T-cell (primary cell): ENCODE measurements at regions not wholly inside any gene's neighbourhood (a gene's known extent, or its start where the extent isn't known, plus 50 kb on each side); places are given as distances from the start of the nearest gene placed in this dataset.

ENCODE experiments used
- ATAC-seq, 4 experiments: fragments of 200-7000 bp in 3 of 4; fragments of 150-1000 bp in 1 of 4; cut with Tn5 transposase; replicated peaks in 1 of 4; 1 replicate in 3 of 4; 2 replicates in 1 of 4; pipeline ENCODE4 v1.10.0; 2021; ENCODE audit warnings: moderate library complexity in 3 of 4, mild to moderate bottlenecking in 2 of 4, moderate number of reproducible peaks in 1 of 4
- CTCF ChIA-PET, 2 donors: fragments of 300-600 bp; sonication (Branson Sonifier 250); formaldehyde crosslinking; loops; one replicate each; lab custom pipeline; 2022; ENCODE audit warnings: antibody characterized with exemption in 2 of 2; lab: Charles Lee
- POLR2A ChIA-PET, 2 donors: fragments of 300-600 bp; sonication (Branson Sonifier 250); formaldehyde crosslinking; loops; one replicate each; lab custom pipeline; 2022; ENCODE audit warnings: antibody characterized with exemption in 2 of 2; lab: Charles Lee
- DNase-seq, 35 experiments: peaks; one replicate each; pipeline versions ENCODE4 v3.0.0 to v3.0.0-alpha.2; 2013 to 2023
- H3K27ac ChIP-seq: one replicate; pipeline ENCODE4 v1.5.1; 2013; ENCODE audit warnings: low read length
- H3K27me3 ChIP-seq, 2 experiments: replicated peaks in 1 of 2; 1 replicate in 1 of 2; 2 replicates in 1 of 2; pipeline versions ENCODE4 v1.6.1 to v1.7.0; 2013; ENCODE audit warnings: low read length in 1 of 2, mixed read lengths in 1 of 2; ENCODE audit not compliant: control insufficient read depth in 2 of 2, insufficient read depth in 2 of 2; ENCODE audit errors: extremely low read depth in 1 of 2
- H3K36me3 ChIP-seq, 2 donors: 1 replicate in 1 of 2; 2 replicates in 1 of 2; pipeline versions ENCODE4 v1.6.1 to v1.7.0; 2013; ENCODE audit warnings: low read length in 1 of 2; ENCODE audit not compliant: control insufficient read depth in 2 of 2, insufficient read depth in 1 of 2; ENCODE audit errors: extremely low read depth in 1 of 2
- H3K4me1 ChIP-seq, 2 experiments: 1 replicate in 1 of 2; 2 replicates in 1 of 2; pipeline versions ENCODE4 v1.6.1 to v1.7.0; 2013; ENCODE audit warnings: low read length in 2 of 2, mixed read lengths in 1 of 2; ENCODE audit not compliant: insufficient read depth in 2 of 2, control insufficient read depth in 1 of 2; ENCODE audit errors: extremely low read depth in 1 of 2
- H3K4me3 ChIP-seq, 2 donors: 1 replicate in 1 of 2; 2 replicates in 1 of 2; pipeline versions ENCODE4 v1.5.1 to v1.7.0; 2013; ENCODE audit warnings: mild to moderate bottlenecking in 2 of 2, low read length in 1 of 2, moderate library complexity in 1 of 2; ENCODE audit not compliant: control insufficient read depth in 1 of 2; ENCODE audit errors: extremely low read depth in 1 of 2
- H3K9me3 ChIP-seq: 2 replicates; pipeline ENCODE4 v1.7.0; 2013
- H3K27ac Mint-ChIP-seq, 2 donors: one replicate each; pipeline ENCODE4 v1.8.0; 2020 to 2021; ENCODE audit warnings: mild to moderate bottlenecking in 2 of 2, mixed read lengths in 2 of 2
- H3K27me3 Mint-ChIP-seq, 2 donors: one replicate each; pipeline ENCODE4 v1.8.0; 2021 to 2022; ENCODE audit warnings: mixed read lengths in 2 of 2
- H3K36me3 Mint-ChIP-seq: one replicate; pipeline ENCODE4 v1.8.0; 2021; ENCODE audit warnings: mixed read lengths
- H3K4me1 Mint-ChIP-seq, 3 donors: one replicate each; pipeline ENCODE4 v1.8.0; 2020 to 2022; ENCODE audit warnings: mixed read lengths in 3 of 3, mild to moderate bottlenecking in 1 of 3
- H3K4me3 Mint-ChIP-seq, 3 donors: one replicate each; pipeline ENCODE4 v1.8.0; 2020 to 2022; ENCODE audit warnings: mild to moderate bottlenecking in 3 of 3, mixed read lengths in 3 of 3, moderate library complexity in 3 of 3
- H3K9me3 Mint-ChIP-seq, 3 donors: one replicate each; pipeline ENCODE4 v1.8.0; 2020 to 2022; ENCODE audit warnings: mixed read lengths in 3 of 3
- WGBS: methylation state at CpG from one replicate; pipeline ENCODE4 v1.1.5; 2013; ENCODE audit warnings: missing lambda C conversion rate; ENCODE audit not compliant: insufficient coverage; 5-methylcytosine and 5-hydroxymethylcytosine counted together

DNA sequence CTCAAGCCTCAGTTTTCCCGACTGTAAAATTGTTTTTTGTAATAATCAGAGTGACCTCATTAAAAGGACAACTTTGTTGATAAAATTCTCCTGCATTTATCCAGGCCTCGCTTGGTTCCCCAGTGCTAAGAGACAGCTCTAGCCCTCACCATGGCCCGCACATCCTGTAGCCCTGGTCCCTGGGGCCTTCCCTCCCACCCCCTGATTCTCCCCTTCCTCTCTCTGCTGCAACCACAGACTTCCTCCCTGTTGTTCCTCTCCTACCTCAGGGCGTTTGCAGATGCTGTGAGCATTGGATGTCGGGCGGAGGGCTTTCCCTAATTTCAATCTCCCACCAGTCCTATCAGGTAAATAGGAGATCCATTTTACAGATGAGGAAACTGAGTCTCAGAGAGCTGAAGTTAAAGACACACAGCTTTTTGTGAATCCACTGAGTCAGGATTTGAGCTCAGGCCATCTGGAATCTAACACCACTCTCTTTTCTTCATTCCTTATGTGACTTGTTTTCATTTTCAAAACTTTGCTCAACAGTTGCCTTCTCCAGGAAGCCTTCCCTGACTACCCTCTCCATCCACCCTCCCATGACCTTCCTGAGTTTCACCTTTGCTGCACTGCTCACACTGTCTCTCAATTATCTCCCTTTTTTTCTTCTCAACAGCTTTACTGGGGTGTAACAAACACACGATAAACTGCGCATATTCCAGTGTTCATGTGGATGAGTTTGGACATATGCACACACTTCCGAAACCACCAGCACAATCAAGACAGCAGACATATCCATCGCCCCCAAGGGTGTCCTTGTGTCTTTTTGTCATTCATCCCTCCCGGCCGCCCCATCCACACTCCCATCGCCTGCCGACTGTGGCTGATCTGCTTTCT lies 107.1 kb downstream of the CEBPB start:
- H3K36me3 Mint-ChIP-seq, result no peaks in the 10 kb centered on the region
- ChIA-PET POLR2A (interaction anchor here in 1 of 2 donors (0.5 kb wide), 1 partner anchor 18 kb away, joined by 4 read pairs; no protein-coding TSS in a partner anchor), CTCF (interaction anchor here in 1 of 2 donors (0.8 kb wide), 1 partner anchor 105 kb away, joined by 4 read pairs; no protein-coding TSS in a partner anchor)
- H3K27me3 ChIP-seq, result peaks cover 0 to 15% of the 10 kb centered on the region in 2 experiments
- no peaks in the 10 kb centered on the region for H3K9me3 Mint-ChIP-seq
- H3K4me3 Mint-ChIP-seq, result no peak overlapping the region
- H3K4me1 Mint-ChIP-seq, result peaks cover 8 to 14% (median 9%) of the 10 kb centered on the region in 3 donors
- no peaks in the 10 kb centered on the region for H3K36me3 ChIP-seq
- peaks cover 8 to 13% of the 10 kb centered on the region in 2 experiments for H3K4me1 ChIP-seq
- WGBS, result 10% methylated on average over 2 of the region's 14 CpGs
- H3K27ac Mint-ChIP-seq, result no peak overlapping the region
- no peak overlapping the region for H3K4me3 ChIP-seq
- no peaks in the 10 kb centered on the region for H3K9me3 ChIP-seq
- H3K27me3 Mint-ChIP-seq, result peaks cover 0 to 5% of the 10 kb centered on the region in 2 donors
- H3K27ac ChIP-seq, result no peak overlapping the region
- peak in 1 of 4 experiments; percentile 49 for ATAC-seq
- no peak for DNase-seq

DNA sequence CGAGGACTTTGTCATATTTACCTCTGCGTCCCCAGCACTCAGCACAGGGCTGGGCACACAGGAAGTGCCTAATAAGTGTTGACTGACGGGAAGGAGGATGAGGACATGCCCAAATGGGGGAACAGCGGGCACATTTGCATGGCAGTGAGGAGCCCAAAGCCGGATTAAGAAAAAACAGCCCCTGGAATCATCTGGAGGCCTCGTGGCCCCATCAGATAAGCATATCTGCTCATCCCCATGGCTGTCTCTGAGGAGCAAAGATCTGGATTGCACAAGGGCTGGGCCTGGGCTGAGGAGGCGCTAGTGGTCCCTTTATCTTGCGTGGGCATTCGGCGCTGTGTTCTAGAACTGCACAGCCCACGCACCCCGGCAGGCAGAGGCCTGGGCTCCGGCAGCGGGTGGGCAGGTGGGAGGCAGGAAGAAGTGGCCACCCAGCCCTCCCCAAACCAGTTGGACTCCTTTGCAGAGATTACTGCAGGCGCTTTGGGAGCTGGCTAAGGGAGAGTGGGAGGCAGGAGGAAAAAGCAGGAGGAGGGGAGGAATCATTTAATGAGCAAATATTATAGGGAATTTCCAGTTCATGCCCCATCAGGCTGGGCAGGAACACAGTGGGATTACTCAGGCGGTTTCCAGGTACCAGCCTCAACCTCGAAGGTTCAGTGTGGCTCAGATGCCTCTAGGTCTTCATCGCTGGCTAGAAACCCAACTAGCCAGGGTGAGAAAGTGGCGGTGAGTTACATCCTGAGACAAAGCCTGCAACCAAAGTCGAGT lies 108.1 kb downstream of the CEBPB start:
- Mint-ChIP-seq H3K4me1 (peaks cover 8 to 14% (median 9%) of the 10 kb centered on the region in 3 donors), H3K9me3 (no peaks in the 10 kb centered on the region), H3K4me3 (no peak overlapping the region), H3K27me3 (peaks cover 0 to 5% of the 10 kb centered on the region in 2 donors), H3K27ac (no peak overlapping the region), H3K36me3 (no peaks in the 10 kb centered on the region)
- Histone ChIP-seq H3K4me3 (no peak overlapping the region), H3K27ac (no peak overlapping the region), H3K36me3 (no peaks in the 10 kb centered on the region), H3K9me3 (no peaks in the 10 kb centered on the region), H3K4me1 (peaks cover 8 to 13% of the 10 kb centered on the region in 2 experiments), H3K27me3 (peaks cover 0 to 11% of the 10 kb centered on the region in 2 experiments)
- WGBS, result 83% methylated on average over 9 of the region's 20 CpGs
- ChIA-PET CTCF (no interaction called here), POLR2A (no interaction called here)
- DNase-seq (no peak), ATAC-seq (no peak)

DNA sequence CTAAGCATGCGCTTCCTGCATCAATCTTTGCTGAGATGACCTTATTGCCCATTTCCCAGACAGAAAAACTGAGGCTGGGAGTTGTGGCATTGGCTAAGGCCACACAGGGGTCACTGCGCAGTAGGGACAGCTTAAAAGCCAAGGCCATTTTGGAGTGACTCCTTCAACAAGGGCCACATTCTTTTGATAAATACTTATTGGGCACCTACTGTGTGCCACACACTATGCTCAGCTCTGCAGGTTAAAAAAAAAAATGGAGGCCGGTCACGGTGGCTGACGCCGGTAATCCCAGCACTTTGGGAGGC lies 108.6 kb downstream of the CEBPB start:
- no peaks in the 10 kb centered on the region for H3K9me3 ChIP-seq
- no peaks in the 10 kb centered on the region for H3K36me3 ChIP-seq
- H3K9me3 Mint-ChIP-seq, result no peaks in the 10 kb centered on the region
- H3K27ac ChIP-seq, result no peak overlapping the region
- ATAC-seq (no peak), DNase-seq (no peak)
- ChIA-PET CTCF (no interaction called here), POLR2A (no interaction called here)
- H3K27me3 ChIP-seq, result peaks cover 0 to 6% of the 10 kb centered on the region in 2 experiments
- no peaks in the 10 kb centered on the region for H3K36me3 Mint-ChIP-seq
- no peak overlapping the region for H3K4me3 ChIP-seq
- H3K4me3 Mint-ChIP-seq, result no peak overlapping the region
- peaks cover 0 to 5% of the 10 kb centered on the region in 2 donors for H3K27me3 Mint-ChIP-seq
- H3K27ac Mint-ChIP-seq, result no peak overlapping the region
- H3K4me1 ChIP-seq, result peaks cover 8 to 13% of the 10 kb centered on the region in 2 experiments
- H3K4me1 Mint-ChIP-seq, result peaks cover 8 to 14% (median 9%) of the 10 kb centered on the region in 3 donors
- 88% methylated on average over 2 of the region's 6 CpGs for WGBS

DNA sequence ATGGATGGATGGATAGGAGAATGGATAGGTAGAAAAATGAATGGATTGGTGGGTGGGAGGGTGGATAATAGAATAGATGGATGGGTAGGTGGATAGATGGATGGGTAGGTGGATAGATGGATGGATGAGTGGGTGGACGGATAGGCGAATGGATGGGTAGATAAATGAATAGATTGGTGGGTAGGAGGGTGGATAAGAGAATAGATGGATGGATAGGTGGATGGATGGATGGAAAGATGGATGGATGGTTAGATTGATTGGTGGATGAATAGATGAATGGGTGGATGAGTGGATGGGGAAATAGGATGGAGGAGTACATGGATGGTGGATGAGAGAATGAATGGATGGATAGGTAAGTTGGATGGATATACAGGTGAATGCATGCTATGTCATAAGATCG lies 110.5 kb downstream of the CEBPB start:
- Histone ChIP-seq H3K9me3 (no peaks in the 10 kb centered on the region), H3K4me3 (no peak overlapping the region), H3K36me3 (no peaks in the 10 kb centered on the region), H3K4me1 (peaks cover 8 to 13% of the 10 kb centered on the region in 2 experiments), H3K27me3 (peaks cover 0 to 6% of the 10 kb centered on the region in 2 experiments), H3K27ac (no peak overlapping the region)
- WGBS, result 92% methylated on average over 3 of the region's 3 CpGs
- H3K36me3 Mint-ChIP-seq, result no peaks in the 10 kb centered on the region
- H3K9me3 Mint-ChIP-seq, result no peaks in the 10 kb centered on the region
- DNase-seq, result no peak
- no peak for ATAC-seq
- ChIA-PET CTCF (no interaction called here), POLR2A (no interaction called here)
- peaks cover 0 to 5% of the 10 kb centered on the region in 2 donors for H3K27me3 Mint-ChIP-seq
- H3K27ac Mint-ChIP-seq, result no peak overlapping the region
- no peak overlapping the region for H3K4me3 Mint-ChIP-seq
- peaks cover 8 to 14% (median 9%) of the 10 kb centered on the region in 3 donors for H3K4me1 Mint-ChIP-seq

DNA sequence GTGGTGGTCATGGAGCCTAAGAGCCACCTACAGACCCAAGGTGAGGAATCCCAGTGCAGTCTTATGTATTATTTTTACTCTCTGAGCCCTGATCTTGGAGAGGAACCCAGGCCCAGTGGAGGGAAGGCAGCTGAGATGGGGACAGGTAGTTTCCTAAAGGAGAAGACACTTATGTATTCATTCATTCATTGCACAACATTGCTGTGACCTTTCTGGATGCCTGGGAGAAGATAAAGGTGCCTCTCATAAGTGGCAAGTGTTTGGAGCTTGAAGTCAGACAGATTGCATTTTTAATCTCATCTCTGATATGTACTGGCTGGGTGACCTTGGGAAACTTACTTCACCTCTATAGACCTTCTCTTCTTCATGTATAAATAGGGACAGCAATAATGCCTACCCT lies 111.1 kb downstream of the CEBPB start:
- CTCF ChIA-PET, result no interaction called here
- H3K4me3 Mint-ChIP-seq, result no peak overlapping the region

GRCh38 chr20:50302341-50303057 lies 111.9 kb downstream of the CEBPB start:
- no peak for DNase-seq
- ChIA-PET POLR2A (no interaction called here), CTCF (no interaction called here)

More for the DNA sequence above, 111.1 kb downstream of the CEBPB start:
- POLR2A ChIA-PET, result no interaction called here
- peaks cover 8 to 13% of the 10 kb centered on the region in 2 experiments for H3K4me1 ChIP-seq
- no peak overlapping the region for H3K27ac Mint-ChIP-seq
- H3K27ac ChIP-seq, result no peak overlapping the region
- no peaks in the 10 kb centered on the region for H3K36me3 ChIP-seq
- DNase-seq (no peak), ATAC-seq (no peak)
- peaks cover 0 to 5% of the 10 kb centered on the region in 2 donors for H3K27me3 Mint-ChIP-seq
- H3K9me3 ChIP-seq, result no peaks in the 10 kb centered on the region
- peaks cover 8 to 14% (median 9%) of the 10 kb centered on the region in 3 donors for H3K4me1 Mint-ChIP-seq
- no peak overlapping the region for H3K4me3 ChIP-seq
- H3K27me3 ChIP-seq, result peaks cover 0 to 6% of the 10 kb centered on the region in 2 experiments
- no peaks in the 10 kb centered on the region for H3K9me3 Mint-ChIP-seq
- no peaks in the 10 kb centered on the region for H3K36me3 Mint-ChIP-seq

More at GRCh38 chr20:50302341-50303057, 111.9 kb downstream of the CEBPB start:
- H3K4me1 Mint-ChIP-seq, result peaks cover 3 to 10% (median 8%) of the 10 kb centered on the region in 3 donors
- no peak for ATAC-seq
- Histone ChIP-seq H3K27ac (no peak overlapping the region), H3K4me1 (peaks cover 5 to 9% of the 10 kb centered on the region in 2 experiments), H3K9me3 (no peaks in the 10 kb centered on the region), H3K4me3 (no peak overlapping the region), H3K27me3 (peaks cover 0 to 6% of the 10 kb centered on the region in 2 experiments), H3K36me3 (no peaks in the 10 kb centered on the region)
- H3K4me3 Mint-ChIP-seq, result no peak overlapping the region
- peaks cover 0 to 5% of the 10 kb centered on the region in 2 donors for H3K27me3 Mint-ChIP-seq
- WGBS, result 42% methylated on average over 4 of the region's 10 CpGs
- no peaks in the 10 kb centered on the region for H3K9me3 Mint-ChIP-seq
- H3K27ac Mint-ChIP-seq, result no peak overlapping the region
- no peaks in the 10 kb centered on the region for H3K36me3 Mint-ChIP-seq
